ENCODE measurements at regions not wholly inside any gene's neighbourhood (a gene's known extent, or its start where the extent isn't known, plus 50 kb on each side); places are given as distances from the start of the nearest gene placed in this dataset.
"Not testable (repeated sequence)": the region's sequence is repeated elsewhere in the genome, so short reads cannot be mapped to it uniquely, and the experiment has no call there.

- not testable (repeated sequence) for DNase-seq (ENCODE audit: low read depth, low spot score)
These were observed 95.6 kb downstream of the GPX5 start for GRCh38 chr6:28621268-28621667.

- DNase-seq (ENCODE audit: low read depth, low spot score): not testable (repeated sequence)
These were observed 97.6 kb downstream of the GPX5 start for GRCh38 chr6:28623242-28623641.

- DNase-seq (ENCODE audit: low read depth, low spot score): not testable (repeated sequence)
These were observed 100.7 kb downstream of the GPX5 start for GRCh38 chr6:28626386-28626785.

GRCh38 chr6:28632326-28632851 lies 106.7 kb downstream of the GPX5 start:
- no peak for DNase-seq (ENCODE audit: low read depth, low spot score)

- DNase-seq (ENCODE audit: low read depth, low spot score): no peak
These were observed 107.9 kb downstream of the GPX5 start for GRCh38 chr6:28633445-28634215.

GRCh38 chr6:28634411-28634760 lies 108.7 kb downstream of the GPX5 start:
- DNase-seq (ENCODE audit: low read depth, low spot score): no peak

- no peak for DNase-seq (ENCODE audit: low read depth, low spot score)
These were observed 109.3 kb downstream of the GPX5 start for GRCh38 chr6:28634761-28635546.

- DNase-seq (ENCODE audit: low read depth, low spot score): no peak
These were observed 110.0 kb downstream of the GPX5 start for GRCh38 chr6:28635547-28636158.

- no peak for DNase-seq (ENCODE audit: low read depth, low spot score)
These were observed 113.2 kb downstream of the GPX5 start for GRCh38 chr6:28638787-28639430.

- not testable (repeated sequence) for DNase-seq (ENCODE audit: low read depth, low spot score)
These were observed 114.0 kb downstream of the GPX5 start for GRCh38 chr6:28639445-28640290.

GRCh38 chr6:28643017-28643740 lies 117.5 kb downstream of the GPX5 start:
- DNase-seq (ENCODE audit: low read depth, low spot score): no peak

GRCh38 chr6:28646650-28647049 lies 121.0 kb downstream of the GPX5 start:
- DNase-seq (ENCODE audit: low read depth, low spot score): no peak

GRCh38 chr6:28648035-28648877 lies 122.6 kb downstream of the GPX5 start:
- no peak for DNase-seq (ENCODE audit: low read depth, low spot score)

GRCh38 chr6:28648878-28649375 lies 123.2 kb downstream of the GPX5 start:
- DNase-seq (ENCODE audit: low read depth, low spot score): no peak

GRCh38 chr6:28651161-28651560 lies 125.5 kb downstream of the GPX5 start:
- DNase-seq (ENCODE audit: low read depth, low spot score): no peak

- DNase-seq (ENCODE audit: low read depth, low spot score): no peak
These were observed 128.2 kb downstream of the GPX5 start for GRCh38 chr6:28653876-28654275.

- no peak for DNase-seq (ENCODE audit: low read depth, low spot score)
These were observed 129.5 kb downstream of the GPX5 start for GRCh38 chr6:28655164-28655563.

- no peak for DNase-seq (ENCODE audit: low read depth, low spot score)
These were observed 131.0 kb downstream of the GPX5 start for GRCh38 chr6:28656715-28657114.

GRCh38 chr6:28657381-28657768 lies 131.7 kb downstream of the GPX5 start:
- DNase-seq (ENCODE audit: low read depth, low spot score): no peak

Measured in brain pericyte (primary cell).